ENCODE measurements at regions not wholly inside any gene's neighbourhood (a gene's known extent, or its start where the extent isn't known, plus 50 kb on each side); places are given as distances from the start of the nearest gene placed in this dataset.

DNA sequence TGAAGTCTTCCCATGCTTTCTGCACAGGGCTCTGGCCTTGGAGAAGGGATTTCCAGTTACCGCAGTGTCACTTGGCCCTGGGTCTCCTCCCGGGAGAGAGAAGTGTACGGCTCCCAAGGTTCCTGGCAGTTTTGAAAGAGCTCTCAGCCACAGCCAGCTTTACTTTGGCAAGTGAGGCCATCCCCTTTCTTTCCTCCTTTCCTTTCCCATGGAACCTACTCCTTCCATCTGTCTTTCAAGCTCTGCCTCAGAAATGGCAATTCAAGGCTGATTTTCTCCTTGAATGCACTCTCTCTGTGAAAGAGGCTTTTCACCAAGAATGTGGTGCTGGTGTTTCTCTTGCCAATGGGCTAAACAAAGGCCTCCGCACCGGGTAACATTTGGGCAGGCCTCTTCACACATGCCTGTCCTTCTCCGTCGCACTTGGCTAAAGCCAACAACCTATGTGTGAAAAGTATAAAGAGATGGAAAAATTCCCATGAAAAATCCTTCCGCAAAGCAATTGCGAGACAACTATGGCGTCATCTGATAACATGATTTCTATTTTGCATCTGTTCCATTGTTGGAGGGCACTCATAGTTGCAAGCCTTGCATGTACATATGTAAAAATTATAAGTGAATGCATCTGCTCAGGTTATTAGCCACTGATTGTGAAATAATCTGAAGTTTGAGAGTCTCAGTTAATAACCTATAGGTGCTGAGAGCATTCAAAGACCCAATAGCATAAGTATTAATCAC lies 125.4 kb downstream of the PFKFB3 start:
- no peak overlapping the region for H3K4me3 ChIP-seq (ENCODE audit: low read depth, low read length)
- TF ChIP-seq, protein P1, sequence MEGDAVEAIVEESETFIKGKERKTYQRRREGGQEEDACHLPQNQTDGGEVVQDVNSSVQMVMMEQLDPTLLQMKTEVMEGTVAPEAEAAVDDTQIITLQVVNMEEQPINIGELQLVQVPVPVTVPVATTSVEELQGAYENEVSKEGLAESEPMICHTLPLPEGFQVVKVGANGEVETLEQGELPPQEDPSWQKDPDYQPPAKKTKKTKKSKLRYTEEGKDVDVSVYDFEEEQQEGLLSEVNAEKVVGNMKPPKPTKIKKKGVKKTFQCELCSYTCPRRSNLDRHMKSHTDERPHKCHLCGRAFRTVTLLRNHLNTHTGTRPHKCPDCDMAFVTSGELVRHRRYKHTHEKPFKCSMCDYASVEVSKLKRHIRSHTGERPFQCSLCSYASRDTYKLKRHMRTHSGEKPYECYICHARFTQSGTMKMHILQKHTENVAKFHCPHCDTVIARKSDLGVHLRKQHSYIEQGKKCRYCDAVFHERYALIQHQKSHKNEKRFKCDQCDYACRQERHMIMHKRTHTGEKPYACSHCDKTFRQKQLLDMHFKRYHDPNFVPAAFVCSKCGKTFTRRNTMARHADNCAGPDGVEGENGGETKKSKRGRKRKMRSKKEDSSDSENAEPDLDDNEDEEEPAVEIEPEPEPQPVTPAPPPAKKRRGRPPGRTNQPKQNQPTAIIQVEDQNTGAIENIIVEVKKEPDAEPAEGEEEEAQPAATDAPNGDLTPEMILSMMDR (IDR thresholded peaks at IDR 0.05; ENCODE audit: low read depth, low read length): no peak
- H3K4me1 ChIP-seq: no peaks in the 10 kb centered on the region
- DNase-seq: no peak
- no peaks in the 10 kb centered on the region for H3K36me3 ChIP-seq
- H3K27me3 ChIP-seq: no peaks in the 10 kb centered on the region
- H3K9me3 ChIP-seq: no peaks in the 10 kb centered on the region

DNA sequence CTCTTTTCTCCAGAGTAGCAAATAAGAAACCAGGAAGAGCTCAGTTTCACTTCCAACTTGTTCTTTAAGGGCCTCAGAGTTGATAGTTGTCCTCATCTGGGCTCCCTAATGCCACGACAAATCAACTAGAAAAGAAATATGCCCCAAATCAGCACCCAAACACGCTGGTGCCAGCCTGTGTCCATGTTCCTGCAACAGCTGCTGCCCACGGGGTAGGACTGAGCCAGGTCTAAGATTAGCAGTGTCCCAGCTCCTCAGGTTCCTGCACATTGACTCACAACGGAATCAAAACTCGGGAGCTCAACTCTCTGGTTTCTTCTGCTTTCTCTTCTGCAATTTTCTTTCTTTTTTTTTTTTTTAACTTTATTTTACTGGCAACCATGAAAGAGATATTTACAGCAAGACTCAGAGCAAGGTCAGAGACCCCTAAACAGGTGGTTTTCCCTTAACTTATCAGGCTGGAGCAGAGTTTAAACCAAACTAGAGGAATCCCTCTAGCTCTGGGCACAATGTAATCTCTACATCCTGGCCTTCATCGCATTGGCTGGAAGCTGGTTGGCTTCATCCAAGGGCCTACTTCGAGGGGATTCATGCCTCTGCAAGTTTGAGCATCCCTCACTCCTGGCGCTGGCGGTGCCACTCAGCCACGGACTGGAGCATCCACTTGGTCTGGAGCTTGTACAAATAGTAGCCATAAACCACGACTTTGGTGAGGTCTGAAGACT lies 126.1 kb downstream of the PFKFB3 start:
- Histone ChIP-seq H3K4me3 (ENCODE audit: low read depth, low read length) (no peak overlapping the region), H3K4me1 (no peaks in the 10 kb centered on the region), H3K36me3 (no peaks in the 10 kb centered on the region), H3K27me3 (no peaks in the 10 kb centered on the region), H3K9me3 (no peaks in the 10 kb centered on the region)
- TF ChIP-seq, protein P1 (IDR thresholded peaks at IDR 0.05; ENCODE audit: low read depth, low read length): no peak
- no peak for DNase-seq

DNA sequence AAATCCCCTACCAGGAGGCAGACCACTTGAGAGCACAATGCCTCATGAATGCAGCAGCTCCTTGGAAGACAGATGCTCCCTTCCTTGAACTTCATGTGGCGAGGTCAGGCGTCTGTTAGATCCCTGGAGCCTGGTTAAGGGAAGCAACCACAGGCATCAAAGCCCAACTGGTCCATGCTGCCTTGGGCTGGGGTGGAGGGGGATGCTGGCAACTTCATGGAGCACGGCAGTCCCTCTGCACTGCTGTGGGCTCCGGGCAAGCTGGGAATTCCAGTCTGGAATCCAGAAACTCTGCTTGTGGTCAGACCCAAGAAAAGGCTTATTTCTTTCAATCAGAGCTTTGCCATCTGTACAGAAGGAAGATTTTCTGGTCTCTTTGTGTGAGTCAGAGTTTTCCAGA lies 130.4 kb downstream of the PFKFB3 start:
- no peaks in the 10 kb centered on the region for H3K9me3 ChIP-seq
- H3K36me3 ChIP-seq: no peaks in the 10 kb centered on the region
- no peaks in the 10 kb centered on the region for H3K4me1 ChIP-seq
- H3K4me3 ChIP-seq (ENCODE audit: low read depth, low read length): no peak overlapping the region
- H3K27me3 ChIP-seq: no peaks in the 10 kb centered on the region
- no peak for DNase-seq
- TF ChIP-seq, protein P1 (IDR thresholded peaks at IDR 0.05; ENCODE audit: low read depth, low read length): no peak

DNA sequence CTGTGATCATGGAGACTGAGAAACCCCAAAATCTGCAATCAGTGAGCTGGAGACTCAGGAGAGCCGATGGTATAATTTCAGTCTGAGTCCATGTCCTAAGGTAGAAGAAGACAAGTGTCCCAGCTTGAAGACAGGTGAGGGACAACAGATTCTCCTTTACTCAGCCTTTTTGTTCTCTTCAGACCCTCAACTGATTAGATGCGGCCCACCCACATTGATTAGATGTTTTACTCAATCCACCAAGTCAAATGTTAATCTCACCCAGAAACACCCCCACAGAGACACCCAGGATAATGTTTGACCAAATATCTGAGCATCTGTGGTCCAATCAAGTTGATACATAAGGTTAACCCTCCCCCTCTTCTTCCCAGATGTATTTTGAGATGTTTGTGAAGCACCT lies 131.2 kb downstream of the PFKFB3 start:
- H3K9me3 ChIP-seq: no peaks in the 10 kb centered on the region
- H3K4me1 ChIP-seq: no peaks in the 10 kb centered on the region
- no peak for DNase-seq
- TF ChIP-seq, protein P1 (IDR thresholded peaks at IDR 0.05; ENCODE audit: low read depth, low read length): no peak
- H3K36me3 ChIP-seq: no peaks in the 10 kb centered on the region
- H3K27me3 ChIP-seq: no peaks in the 10 kb centered on the region
- no peak overlapping the region for H3K4me3 ChIP-seq (ENCODE audit: low read depth, low read length)

DNA sequence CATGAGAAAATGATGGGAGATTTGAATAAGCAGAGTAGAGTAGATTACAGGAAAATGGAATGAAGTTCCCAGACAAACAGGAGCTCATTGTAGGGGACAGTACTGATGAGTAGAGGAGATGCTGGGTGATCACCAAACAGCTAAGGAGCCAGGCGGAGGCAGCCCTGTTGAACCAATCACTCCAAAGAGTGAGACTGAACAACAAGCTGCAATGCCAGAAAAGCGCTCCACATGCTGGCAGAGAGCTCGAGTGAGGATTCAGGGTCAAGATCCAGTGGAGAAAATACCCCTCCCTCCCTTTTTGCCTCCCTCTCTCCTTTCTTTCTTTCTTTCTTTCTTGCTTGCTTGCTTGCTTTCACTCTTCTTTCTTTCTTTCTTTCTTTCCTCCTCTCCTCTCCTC lies 133.3 kb downstream of the PFKFB3 start:
- Histone ChIP-seq H3K4me1 (no peaks in the 10 kb centered on the region), H3K4me3 (ENCODE audit: low read depth, low read length) (no peak overlapping the region), H3K9me3 (no peaks in the 10 kb centered on the region), H3K27me3 (no peaks in the 10 kb centered on the region), H3K36me3 (no peaks in the 10 kb centered on the region)
- TF ChIP-seq, protein P1 (IDR thresholded peaks at IDR 0.05; ENCODE audit: low read depth, low read length): no peak
- no peak for DNase-seq

DNA sequence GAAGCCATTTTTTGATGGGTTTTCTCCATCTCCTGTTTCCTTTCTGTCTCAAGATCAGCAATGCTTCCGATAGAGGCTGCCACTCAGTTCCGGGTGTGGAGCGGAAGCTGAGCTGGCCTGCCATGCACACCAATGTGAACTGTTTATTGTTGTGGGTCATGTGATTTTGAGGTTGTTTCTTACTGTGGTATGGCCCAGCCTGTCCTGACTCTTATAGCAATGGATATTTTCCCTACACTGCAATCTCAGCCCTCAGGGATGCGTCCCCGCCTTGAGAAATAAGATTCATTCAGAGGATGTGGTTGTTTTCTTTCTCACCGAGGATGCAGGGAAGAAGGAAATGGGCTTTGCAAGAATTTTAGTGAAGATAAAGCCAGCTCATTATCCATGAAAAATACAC lies 134.7 kb downstream of the PFKFB3 start:
- H3K9me3 ChIP-seq: no peaks in the 10 kb centered on the region
- no peak overlapping the region for H3K4me3 ChIP-seq (ENCODE audit: low read depth, low read length)
- TF ChIP-seq, protein P1 (IDR thresholded peaks at IDR 0.05; ENCODE audit: low read depth, low read length): no peak
- no peaks in the 10 kb centered on the region for H3K27me3 ChIP-seq
- no peaks in the 10 kb centered on the region for H3K4me1 ChIP-seq
- no peaks in the 10 kb centered on the region for H3K36me3 ChIP-seq
- DNase-seq: no peak

All from BE2C (cell line).